ENCODE measurements at regions not wholly inside any gene's neighbourhood (a gene's known extent, or its start where the extent isn't known, plus 50 kb on each side); places are given as distances from the start of the nearest gene placed in this dataset.
A peak's percentile ranks its signal among the peaks of the same experiment; 100 is the strongest.

- Histone ChIP-seq H3K18ac (ENCODE audit: low read length) (no peak overlapping the region), H3K27me3 (ENCODE audit: insufficient read depth, low read length) (no peaks in the 10 kb centered on the region), H4K8ac (ENCODE audit: low read depth, low read length) (no peak overlapping the region), H4K91ac (ENCODE audit: low read depth, low read length) (no peak overlapping the region), H3K4me3 (ENCODE audit: low read depth, low read length) (no peak overlapping the region), H3K36me3 (ENCODE audit: control insufficient read depth in 1 of 2, insufficient read depth in 2 of 2, low read length in 2 of 2) (no peaks in the 10 kb centered on the region), H3K79me1 (ENCODE audit: low read length) (no peaks in the 10 kb centered on the region), H2AFZ (ENCODE audit: insufficient read depth, low read length, poor library complexity) (no peak overlapping the region), H3K9ac (ENCODE audit: low read length) (no peak overlapping the region), H3K4me2 (ENCODE audit: low read length) (no peak overlapping the region), H2BK5ac (ENCODE audit: low read depth, low read length, poor library complexity) (no peak overlapping the region), H3K4ac (ENCODE audit: low read depth, low read length) (no peak overlapping the region), H3K23ac (ENCODE audit: low read length) (no peak overlapping the region), H3K14ac (ENCODE audit: low read length) (no peak overlapping the region), H3K79me2 (ENCODE audit: control insufficient read depth, insufficient read depth, low read length, poor library complexity) (no peaks in the 10 kb centered on the region), H4K12ac (ENCODE audit: low read depth, low read length) (no peak overlapping the region), H2BK12ac (ENCODE audit: low read length) (no peak overlapping the region), H3K27ac (ENCODE audit: low read depth, low read length) (no peak overlapping the region), H2BK120ac (ENCODE audit: insufficient read depth, low read length, poor library complexity) (no peak overlapping the region), H2AK5ac (ENCODE audit: low read length) (no peak overlapping the region), H3K9me3 (ENCODE audit: insufficient read depth, low read depth, low read length) (no peaks in the 10 kb centered on the region), H3K4me1 (ENCODE audit: control insufficient read depth in 1 of 2, insufficient read depth in 2 of 2, low read length in 2 of 2) (no peaks in the 10 kb centered on the region)
- no CpG with 5 or more reads among the region's 1 CpG for WGBS (ENCODE audit: extremely low coverage, insufficient coverage, insufficient read length)
- no peak for DNase-seq
Measured at GRCh38 chr2:53378791-53379190, 388.8 kb upstream of the CHAC2 start.

- no peaks in the 10 kb centered on the region for H3K79me1 ChIP-seq (ENCODE audit: low read length)
- H3K4ac ChIP-seq (ENCODE audit: low read depth, low read length), result no peak overlapping the region
- H2BK12ac ChIP-seq (ENCODE audit: low read length), result no peak overlapping the region
- H2BK5ac ChIP-seq (ENCODE audit: low read depth, low read length, poor library complexity), result no peak overlapping the region
- H3K79me2 ChIP-seq (ENCODE audit: control insufficient read depth, insufficient read depth, low read length, poor library complexity), result no peaks in the 10 kb centered on the region
- H3K4me1 ChIP-seq (ENCODE audit: control insufficient read depth in 1 of 2, insufficient read depth in 2 of 2, low read length in 2 of 2), result no peaks in the 10 kb centered on the region
- H3K36me3 ChIP-seq (ENCODE audit: control insufficient read depth in 1 of 2, insufficient read depth in 2 of 2, low read length in 2 of 2), result no peaks in the 10 kb centered on the region
- no peak overlapping the region for H3K23ac ChIP-seq (ENCODE audit: low read length)
- H3K9me3 ChIP-seq (ENCODE audit: insufficient read depth, low read depth, low read length), result no peaks in the 10 kb centered on the region
- no CpG with 5 or more reads among the region's 1 CpG for whole genome bisulfite sequencing (ENCODE audit: extremely low coverage, insufficient coverage, insufficient read length)
- H2AK5ac ChIP-seq (ENCODE audit: low read length), result no peak overlapping the region
- H4K91ac ChIP-seq (ENCODE audit: low read depth, low read length), result no peak overlapping the region
- H4K8ac ChIP-seq (ENCODE audit: low read depth, low read length), result no peak overlapping the region
- no peak overlapping the region for H4K12ac ChIP-seq (ENCODE audit: low read depth, low read length)
- H3K27ac ChIP-seq (ENCODE audit: low read depth, low read length), result no peak overlapping the region
- no peak overlapping the region for H3K14ac ChIP-seq (ENCODE audit: low read length)
- H3K4me2 ChIP-seq (ENCODE audit: low read length), result no peak overlapping the region
- no peak overlapping the region for H3K18ac ChIP-seq (ENCODE audit: low read length)
- no peak overlapping the region for H3K9ac ChIP-seq (ENCODE audit: low read length)
- DNase-seq, result peak in 1 of 2 donors; percentile 2
- no peak overlapping the region for H2AFZ ChIP-seq (ENCODE audit: insufficient read depth, low read length, poor library complexity)
- no peak overlapping the region for H2BK120ac ChIP-seq (ENCODE audit: insufficient read depth, low read length, poor library complexity)
- no peak overlapping the region for H3K4me3 ChIP-seq (ENCODE audit: low read depth, low read length)
- no peaks in the 10 kb centered on the region for H3K27me3 ChIP-seq (ENCODE audit: insufficient read depth, low read length)
Measured at GRCh38 chr2:53373126-53373525, 394.5 kb upstream of the CHAC2 start.

- H3K4me2 ChIP-seq (ENCODE audit: low read length), result no peak overlapping the region
- no peak for DNase-seq
- H3K79me2 ChIP-seq (ENCODE audit: control insufficient read depth, insufficient read depth, low read length, poor library complexity), result no peaks in the 10 kb centered on the region
- no peak overlapping the region for H2AFZ ChIP-seq (ENCODE audit: insufficient read depth, low read length, poor library complexity)
- no CpG with 5 or more reads among the region's 3 CpGs for WGBS (ENCODE audit: extremely low coverage, insufficient coverage, insufficient read length)
- H3K9me3 ChIP-seq (ENCODE audit: insufficient read depth, low read depth, low read length), result no peaks in the 10 kb centered on the region
- no peaks in the 10 kb centered on the region for H3K27me3 ChIP-seq (ENCODE audit: insufficient read depth, low read length)
- no peaks in the 10 kb centered on the region for H3K79me1 ChIP-seq (ENCODE audit: low read length)
- no peak overlapping the region for H4K8ac ChIP-seq (ENCODE audit: low read depth, low read length)
- no peak overlapping the region for H3K9ac ChIP-seq (ENCODE audit: low read length)
- no peak overlapping the region for H3K4ac ChIP-seq (ENCODE audit: low read depth, low read length)
- no peak overlapping the region for H4K12ac ChIP-seq (ENCODE audit: low read depth, low read length)
- H2AK5ac ChIP-seq (ENCODE audit: low read length), result no peak overlapping the region
- H3K4me1 ChIP-seq (ENCODE audit: control insufficient read depth in 1 of 2, insufficient read depth in 2 of 2, low read length in 2 of 2), result no peaks in the 10 kb centered on the region
- H3K27ac ChIP-seq (ENCODE audit: low read depth, low read length), result no peak overlapping the region
- no peak overlapping the region for H3K18ac ChIP-seq (ENCODE audit: low read length)
- H3K14ac ChIP-seq (ENCODE audit: low read length), result no peak overlapping the region
- H2BK120ac ChIP-seq (ENCODE audit: insufficient read depth, low read length, poor library complexity), result no peak overlapping the region
- H3K23ac ChIP-seq (ENCODE audit: low read length), result no peak overlapping the region
- H3K4me3 ChIP-seq (ENCODE audit: low read depth, low read length), result no peak overlapping the region
- H2BK5ac ChIP-seq (ENCODE audit: low read depth, low read length, poor library complexity), result no peak overlapping the region
- no peak overlapping the region for H2BK12ac ChIP-seq (ENCODE audit: low read length)
- H4K91ac ChIP-seq (ENCODE audit: low read depth, low read length), result no peak overlapping the region
- no peaks in the 10 kb centered on the region for H3K36me3 ChIP-seq (ENCODE audit: control insufficient read depth in 1 of 2, insufficient read depth in 2 of 2, low read length in 2 of 2)
Measured at GRCh38 chr2:53366543-53366942, 401.1 kb upstream of the CHAC2 start.

- H3K14ac ChIP-seq (ENCODE audit: low read length), result no peak overlapping the region
Measured at GRCh38 chr2:53362934-53363333, 404.7 kb upstream of the CHAC2 start.

More at GRCh38 chr2:53362934-53363333, 404.7 kb upstream of the CHAC2 start:
- H3K9ac ChIP-seq (ENCODE audit: low read length), result no peak overlapping the region
- no peaks in the 10 kb centered on the region for H3K27me3 ChIP-seq (ENCODE audit: insufficient read depth, low read length)
- H2BK120ac ChIP-seq (ENCODE audit: insufficient read depth, low read length, poor library complexity), result no peak overlapping the region
- H2AK5ac ChIP-seq (ENCODE audit: low read length), result no peak overlapping the region
- H3K4ac ChIP-seq (ENCODE audit: low read depth, low read length), result no peak overlapping the region
- no peak overlapping the region for H4K91ac ChIP-seq (ENCODE audit: low read depth, low read length)
- no peak overlapping the region for H3K23ac ChIP-seq (ENCODE audit: low read length)
- H3K9me3 ChIP-seq (ENCODE audit: insufficient read depth, low read depth, low read length), result no peaks in the 10 kb centered on the region
- H2BK5ac ChIP-seq (ENCODE audit: low read depth, low read length, poor library complexity), result no peak overlapping the region
- no CpG with 5 or more reads among the region's 2 CpGs for WGBS (ENCODE audit: extremely low coverage, insufficient coverage, insufficient read length)
- no peak overlapping the region for H4K12ac ChIP-seq (ENCODE audit: low read depth, low read length)
- no peaks in the 10 kb centered on the region for H3K79me2 ChIP-seq (ENCODE audit: control insufficient read depth, insufficient read depth, low read length, poor library complexity)
- H3K27ac ChIP-seq (ENCODE audit: low read depth, low read length), result no peak overlapping the region
- no peaks in the 10 kb centered on the region for H3K79me1 ChIP-seq (ENCODE audit: low read length)
- DNase-seq, result no peak
- no peak overlapping the region for H3K4me3 ChIP-seq (ENCODE audit: low read depth, low read length)
- H3K4me1 ChIP-seq (ENCODE audit: control insufficient read depth in 1 of 2, insufficient read depth in 2 of 2, low read length in 2 of 2), result no peaks in the 10 kb centered on the region
- no peak overlapping the region for H4K8ac ChIP-seq (ENCODE audit: low read depth, low read length)
- no peak overlapping the region for H2BK12ac ChIP-seq (ENCODE audit: low read length)
- H3K4me2 ChIP-seq (ENCODE audit: low read length), result no peak overlapping the region
- no peak overlapping the region for H2AFZ ChIP-seq (ENCODE audit: insufficient read depth, low read length, poor library complexity)
- no peaks in the 10 kb centered on the region for H3K36me3 ChIP-seq (ENCODE audit: control insufficient read depth in 1 of 2, insufficient read depth in 2 of 2, low read length in 2 of 2)
- H3K18ac ChIP-seq (ENCODE audit: low read length), result no peak overlapping the region

All from trophoblast cell (in vitro differentiated cells and primary cell).